ENCODE measurements at regions not wholly inside any gene's neighbourhood (a gene's known extent, or its start where the extent isn't known, plus 50 kb on each side); places are given as distances from the start of the nearest gene placed in this dataset.

DNA sequence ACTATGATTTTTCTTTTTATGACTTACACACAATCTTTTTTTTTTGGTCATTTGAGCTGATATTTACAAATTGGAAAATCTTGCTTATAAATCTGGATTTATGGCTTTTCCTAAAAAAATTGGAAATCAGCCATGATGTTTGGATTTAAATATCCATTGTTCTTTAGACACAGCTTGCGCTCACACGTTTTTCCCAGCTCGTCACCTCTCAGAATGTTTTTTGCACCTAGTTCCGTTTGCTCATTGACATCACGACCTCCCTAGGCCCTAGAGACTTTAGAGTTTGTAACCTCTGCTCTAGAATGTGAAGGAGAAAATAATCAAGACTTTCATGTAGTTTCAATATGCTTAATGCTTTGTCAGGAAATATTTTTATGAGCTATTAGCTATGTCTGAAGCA lies 930.5 kb downstream of the TLE4 start:
- H3K79me2 ChIP-seq (ENCODE audit: insufficient read depth, low read length): no peaks in the 10 kb centered on the region
- no peak overlapping the region for H3K4me3 ChIP-seq (ENCODE audit: low read length, poor library complexity, severe bottlenecking)
- H3K4me1 ChIP-seq (ENCODE audit: insufficient read depth, low read length, poor library complexity, severe bottlenecking): no peaks in the 10 kb centered on the region
- H4K20me1 ChIP-seq (ENCODE audit: insufficient read depth, low read length, poor library complexity, severe bottlenecking): no peaks in the 10 kb centered on the region
- no peak overlapping the region for H3K9ac ChIP-seq (ENCODE audit: low read depth, low read length, poor library complexity, severe bottlenecking)
- no peaks in the 10 kb centered on the region for H3F3A ChIP-seq (ENCODE audit: low read depth)
- no peaks in the 10 kb centered on the region for H3K36me3 ChIP-seq (ENCODE audit: insufficient read depth, low read length)
- H3K4me2 ChIP-seq (ENCODE audit: low read depth, low read length, poor library complexity, severe bottlenecking): no peak overlapping the region
- TF ChIP-seq, protein P1, sequence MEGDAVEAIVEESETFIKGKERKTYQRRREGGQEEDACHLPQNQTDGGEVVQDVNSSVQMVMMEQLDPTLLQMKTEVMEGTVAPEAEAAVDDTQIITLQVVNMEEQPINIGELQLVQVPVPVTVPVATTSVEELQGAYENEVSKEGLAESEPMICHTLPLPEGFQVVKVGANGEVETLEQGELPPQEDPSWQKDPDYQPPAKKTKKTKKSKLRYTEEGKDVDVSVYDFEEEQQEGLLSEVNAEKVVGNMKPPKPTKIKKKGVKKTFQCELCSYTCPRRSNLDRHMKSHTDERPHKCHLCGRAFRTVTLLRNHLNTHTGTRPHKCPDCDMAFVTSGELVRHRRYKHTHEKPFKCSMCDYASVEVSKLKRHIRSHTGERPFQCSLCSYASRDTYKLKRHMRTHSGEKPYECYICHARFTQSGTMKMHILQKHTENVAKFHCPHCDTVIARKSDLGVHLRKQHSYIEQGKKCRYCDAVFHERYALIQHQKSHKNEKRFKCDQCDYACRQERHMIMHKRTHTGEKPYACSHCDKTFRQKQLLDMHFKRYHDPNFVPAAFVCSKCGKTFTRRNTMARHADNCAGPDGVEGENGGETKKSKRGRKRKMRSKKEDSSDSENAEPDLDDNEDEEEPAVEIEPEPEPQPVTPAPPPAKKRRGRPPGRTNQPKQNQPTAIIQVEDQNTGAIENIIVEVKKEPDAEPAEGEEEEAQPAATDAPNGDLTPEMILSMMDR (conservative IDR thresholded peaks at IDR 0.05; ENCODE audit: low read length): no peak
- no peak for TF ChIP-seq EZH2phosphoT487 (IDR thresholded peaks at IDR 0.05; ENCODE audit: borderline replicate concordance)
- no peaks in the 10 kb centered on the region for H3K9me2 ChIP-seq (replicated peaks; ENCODE audit: low read depth, low read length)
- H2AFZ ChIP-seq (ENCODE audit: low read length): no peak overlapping the region
- no peaks in the 10 kb centered on the region for H3K27me3 ChIP-seq (ENCODE audit: insufficient read depth, low read length, poor library complexity, severe bottlenecking)
- H3K9me3 ChIP-seq (ENCODE audit: insufficient read depth, low read depth, low read length): no peaks in the 10 kb centered on the region

DNA sequence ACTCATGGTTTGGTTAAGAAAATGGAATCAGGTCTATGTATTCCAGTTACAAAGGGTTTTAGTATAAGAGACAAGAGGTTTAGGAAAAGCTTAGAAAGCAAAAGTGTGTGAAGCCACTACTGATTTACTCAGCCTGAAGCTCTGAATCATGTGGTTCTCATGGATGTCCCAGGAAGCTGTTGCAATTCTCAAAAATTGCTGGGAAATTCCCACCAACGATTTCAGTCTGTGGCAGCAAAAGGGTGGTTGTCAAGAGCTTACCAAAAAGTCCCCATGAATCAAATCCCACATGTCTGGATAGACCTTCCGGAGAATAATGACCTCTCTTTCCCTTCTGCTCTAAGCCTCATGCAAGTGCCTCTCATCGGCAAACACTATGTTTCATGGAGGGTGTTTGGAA lies 929.9 kb downstream of the TLE4 start:
- Histone ChIP-seq H3K36me3 (ENCODE audit: insufficient read depth, low read length) (no peaks in the 10 kb centered on the region), H3K4me1 (ENCODE audit: insufficient read depth, low read length, poor library complexity, severe bottlenecking) (no peaks in the 10 kb centered on the region), H3K27me3 (ENCODE audit: insufficient read depth, low read length, poor library complexity, severe bottlenecking) (no peaks in the 10 kb centered on the region), H3K4me2 (ENCODE audit: low read depth, low read length, poor library complexity, severe bottlenecking) (no peak overlapping the region), H3F3A (ENCODE audit: low read depth) (no peaks in the 10 kb centered on the region), H3K4me3 (ENCODE audit: low read length, poor library complexity, severe bottlenecking) (no peak overlapping the region), H4K20me1 (ENCODE audit: insufficient read depth, low read length, poor library complexity, severe bottlenecking) (no peaks in the 10 kb centered on the region), H2AFZ (ENCODE audit: low read length) (no peak overlapping the region), H3K9ac (ENCODE audit: low read depth, low read length, poor library complexity, severe bottlenecking) (no peak overlapping the region), H3K9me2 (replicated peaks; ENCODE audit: low read depth, low read length) (no peaks in the 10 kb centered on the region), H3K79me2 (ENCODE audit: insufficient read depth, low read length) (no peaks in the 10 kb centered on the region), H3K9me3 (ENCODE audit: insufficient read depth, low read depth, low read length) (no peaks in the 10 kb centered on the region)
- no peak for TF ChIP-seq EZH2phosphoT487 (IDR thresholded peaks at IDR 0.05; ENCODE audit: borderline replicate concordance)
- TF ChIP-seq, protein P1 (conservative IDR thresholded peaks at IDR 0.05; ENCODE audit: low read length): no peak

DNA sequence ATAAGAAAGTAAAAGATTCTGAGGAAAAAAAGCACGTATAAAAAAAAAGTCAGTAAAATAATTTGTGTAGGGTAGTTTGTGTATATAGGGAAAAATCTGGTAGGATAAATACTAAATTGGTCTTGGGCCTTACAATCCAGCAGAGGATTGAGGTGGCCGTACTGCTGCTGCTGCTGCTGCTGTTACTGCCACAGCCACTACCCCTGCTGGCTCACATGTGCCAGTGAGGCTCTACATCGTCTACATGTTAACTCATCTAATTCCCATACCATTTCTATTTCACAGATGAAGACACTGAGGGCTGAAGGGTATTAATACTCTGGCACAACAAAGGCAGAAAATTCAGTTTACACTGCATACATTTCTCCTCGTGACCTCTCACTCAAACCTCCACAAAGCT lies 928.5 kb downstream of the TLE4 start:
- H3K9me2 ChIP-seq (replicated peaks; ENCODE audit: low read depth, low read length): no peaks in the 10 kb centered on the region
- H3K4me2 ChIP-seq (ENCODE audit: low read depth, low read length, poor library complexity, severe bottlenecking): no peak overlapping the region
- TF ChIP-seq, protein P1 (conservative IDR thresholded peaks at IDR 0.05; ENCODE audit: low read length): no peak
- no peak for TF ChIP-seq EZH2phosphoT487 (IDR thresholded peaks at IDR 0.05; ENCODE audit: borderline replicate concordance)

More for the DNA sequence above, 928.5 kb downstream of the TLE4 start:
- Histone ChIP-seq H3F3A (ENCODE audit: low read depth) (no peaks in the 10 kb centered on the region), H3K9ac (ENCODE audit: low read depth, low read length, poor library complexity, severe bottlenecking) (no peak overlapping the region), H3K36me3 (ENCODE audit: insufficient read depth, low read length) (no peaks in the 10 kb centered on the region), H3K27me3 (ENCODE audit: insufficient read depth, low read length, poor library complexity, severe bottlenecking) (no peaks in the 10 kb centered on the region), H3K4me3 (ENCODE audit: low read length, poor library complexity, severe bottlenecking) (no peak overlapping the region), H3K4me1 (ENCODE audit: insufficient read depth, low read length, poor library complexity, severe bottlenecking) (no peaks in the 10 kb centered on the region), H3K9me3 (ENCODE audit: insufficient read depth, low read depth, low read length) (no peaks in the 10 kb centered on the region), H2AFZ (ENCODE audit: low read length) (no peak overlapping the region), H4K20me1 (ENCODE audit: insufficient read depth, low read length, poor library complexity, severe bottlenecking) (no peaks in the 10 kb centered on the region), H3K79me2 (ENCODE audit: insufficient read depth, low read length) (no peaks in the 10 kb centered on the region)

All from Loucy (cell line).